ENCODE measurements at regions not wholly inside any gene's neighbourhood (a gene's known extent, or its start where the extent isn't known, plus 50 kb on each side); places are given as distances from the start of the nearest gene placed in this dataset.

DNA sequence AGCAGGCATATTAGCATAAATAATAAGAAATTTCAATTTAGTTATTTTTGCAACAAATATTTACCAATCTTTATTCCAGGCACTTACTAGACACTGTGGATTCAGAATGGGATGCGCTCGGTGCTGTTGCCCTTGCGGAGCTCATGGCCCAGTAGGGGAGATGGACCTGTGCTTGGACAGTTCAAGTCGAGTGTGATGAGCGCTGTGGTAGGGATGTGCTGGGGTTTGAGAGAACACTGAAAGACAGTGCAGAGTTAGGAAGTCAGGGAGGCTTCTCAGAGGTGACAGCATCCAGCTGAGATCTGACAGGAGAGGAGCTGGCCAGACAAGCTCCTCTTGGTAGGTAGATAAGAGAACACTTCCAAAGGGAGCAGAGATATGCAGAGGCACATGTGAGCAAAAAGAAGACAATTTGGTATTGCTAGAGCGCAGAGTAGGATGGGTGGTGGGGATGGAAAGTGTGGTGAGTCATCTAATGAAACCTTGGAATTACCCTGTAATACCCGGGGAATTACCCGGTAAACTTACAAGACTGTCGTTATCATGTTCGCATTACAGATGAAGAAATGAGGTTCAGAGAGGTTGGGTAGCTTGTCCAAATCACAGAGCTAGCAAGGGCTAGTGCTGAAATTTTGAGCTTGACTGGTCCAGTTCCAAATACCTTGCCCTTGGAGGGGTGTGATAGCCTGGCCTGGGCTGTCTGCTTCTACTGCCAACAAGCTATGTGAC is 298.1 kb upstream of the N4BP1 start:
- TF ChIP-seq MAX (IDR thresholded peaks at IDR 0.05; ENCODE audit: low read depth) (no peak), ZBTB33 (IDR thresholded peaks at IDR 0.05; ENCODE audit: borderline replicate concordance, low read depth) (no peak), POLR2AphosphoS5 (IDR thresholded peaks at IDR 0.05; ENCODE audit: low read depth, low read length) (no peak), EZH2phosphoT487 (IDR thresholded peaks at IDR 0.05; ENCODE audit: borderline replicate concordance, low read depth) (no peak)
- TF ChIP-seq, protein P1, sequence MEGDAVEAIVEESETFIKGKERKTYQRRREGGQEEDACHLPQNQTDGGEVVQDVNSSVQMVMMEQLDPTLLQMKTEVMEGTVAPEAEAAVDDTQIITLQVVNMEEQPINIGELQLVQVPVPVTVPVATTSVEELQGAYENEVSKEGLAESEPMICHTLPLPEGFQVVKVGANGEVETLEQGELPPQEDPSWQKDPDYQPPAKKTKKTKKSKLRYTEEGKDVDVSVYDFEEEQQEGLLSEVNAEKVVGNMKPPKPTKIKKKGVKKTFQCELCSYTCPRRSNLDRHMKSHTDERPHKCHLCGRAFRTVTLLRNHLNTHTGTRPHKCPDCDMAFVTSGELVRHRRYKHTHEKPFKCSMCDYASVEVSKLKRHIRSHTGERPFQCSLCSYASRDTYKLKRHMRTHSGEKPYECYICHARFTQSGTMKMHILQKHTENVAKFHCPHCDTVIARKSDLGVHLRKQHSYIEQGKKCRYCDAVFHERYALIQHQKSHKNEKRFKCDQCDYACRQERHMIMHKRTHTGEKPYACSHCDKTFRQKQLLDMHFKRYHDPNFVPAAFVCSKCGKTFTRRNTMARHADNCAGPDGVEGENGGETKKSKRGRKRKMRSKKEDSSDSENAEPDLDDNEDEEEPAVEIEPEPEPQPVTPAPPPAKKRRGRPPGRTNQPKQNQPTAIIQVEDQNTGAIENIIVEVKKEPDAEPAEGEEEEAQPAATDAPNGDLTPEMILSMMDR (IDR thresholded peaks at IDR 0.05): no peak
- TF ChIP-seq, protein P2, sequence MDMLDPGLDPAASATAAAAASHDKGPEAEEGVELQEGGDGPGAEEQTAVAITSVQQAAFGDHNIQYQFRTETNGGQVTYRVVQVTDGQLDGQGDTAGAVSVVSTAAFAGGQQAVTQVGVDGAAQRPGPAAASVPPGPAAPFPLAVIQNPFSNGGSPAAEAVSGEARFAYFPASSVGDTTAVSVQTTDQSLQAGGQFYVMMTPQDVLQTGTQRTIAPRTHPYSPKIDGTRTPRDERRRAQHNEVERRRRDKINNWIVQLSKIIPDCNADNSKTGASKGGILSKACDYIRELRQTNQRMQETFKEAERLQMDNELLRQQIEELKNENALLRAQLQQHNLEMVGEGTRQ (IDR thresholded peaks at IDR 0.05; ENCODE audit: borderline replicate concordance, low read depth, low read length): no peak
